WTC11 (cell line): ENCODE measurements at regions not wholly inside any gene's neighbourhood (a gene's known extent, or its start where the extent isn't known, plus 50 kb on each side); places are given as distances from the start of the nearest gene placed in this dataset.

Experiments used
- CREB1 ChIP-seq: sonication (generic); formaldehyde crosslinking; IDR thresholded peaks from 2 replicates; pipeline ENCODE4 v1.8.0; 2023; ENCODE audit warnings: mild to moderate bottlenecking, missing genetic modification reagents
- TF ChIP-seq, protein P1 (sequence below): sonication (generic); formaldehyde crosslinking; conservative IDR thresholded peaks from 2 replicates; pipeline ENCODE4 v1.8.1; 2022; ENCODE audit warnings: mild to moderate bottlenecking, missing genetic modification reagents

DNA sequence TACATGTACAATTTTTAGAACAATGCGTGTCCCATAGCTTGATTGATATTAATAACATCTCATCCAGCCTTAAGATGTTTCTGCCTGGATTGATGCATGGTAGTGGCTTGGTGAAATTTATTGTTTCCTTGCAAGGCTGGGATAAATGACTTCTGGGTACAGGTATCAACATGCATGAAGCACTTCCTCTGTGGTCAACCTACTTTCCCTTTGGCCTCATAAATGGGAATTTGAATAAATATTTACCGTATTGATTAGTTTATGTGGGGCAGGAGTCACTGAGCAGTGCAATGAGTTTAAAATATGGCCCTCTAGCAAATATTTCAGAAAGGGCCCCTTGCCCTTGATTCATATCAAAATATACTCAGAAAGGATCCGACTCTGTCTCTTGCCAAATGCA, 83.9 kb upstream of the KCNE2 start:
- TF ChIP-seq CREB1 (CRISPR knock-in tag) = no peak
- TF ChIP-seq, protein P1, sequence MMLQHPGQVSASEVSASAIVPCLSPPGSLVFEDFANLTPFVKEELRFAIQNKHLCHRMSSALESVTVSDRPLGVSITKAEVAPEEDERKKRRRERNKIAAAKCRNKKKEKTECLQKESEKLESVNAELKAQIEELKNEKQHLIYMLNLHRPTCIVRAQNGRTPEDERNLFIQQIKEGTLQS (CRISPR knock-in tag) = no peak
